ENCODE measurements at regions not wholly inside any gene's neighbourhood (a gene's known extent, or its start where the extent isn't known, plus 50 kb on each side); places are given as distances from the start of the nearest gene placed in this dataset.

DNA sequence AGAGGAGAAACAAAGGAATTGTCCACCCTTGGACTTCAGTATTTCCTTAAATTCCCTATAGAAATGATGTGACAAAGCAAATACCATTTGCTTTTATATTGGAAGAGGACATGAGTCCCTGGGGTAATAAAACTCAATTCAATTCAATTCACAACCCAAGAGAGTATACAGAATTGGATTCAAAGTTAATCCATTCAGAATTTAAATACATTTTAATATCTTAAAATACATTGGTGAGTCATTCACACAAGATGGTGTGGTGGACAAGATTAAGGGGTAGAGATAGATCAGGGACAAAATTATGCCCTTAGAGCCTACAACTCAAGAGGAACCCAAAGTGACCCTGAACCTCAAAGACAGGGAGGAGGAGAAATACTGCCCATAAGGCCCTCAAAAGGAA lies 495.0 kb upstream of the TMPO start:
- Histone ChIP-seq H3K4me3 (ENCODE audit: low read depth, low read length, poor library complexity, severe bottlenecking) (no peak overlapping the region), H3K27me3 (ENCODE audit: insufficient read depth, low read length) (no peaks in the 10 kb centered on the region), H3K9me3 (ENCODE audit: low read length) (no peaks in the 10 kb centered on the region), H3K36me3 (ENCODE audit: insufficient read depth, low read length) (no peaks in the 10 kb centered on the region), H2AFZ (ENCODE audit: low read length) (no peak overlapping the region), H3K27ac (ENCODE audit: low read depth, low read length, poor library complexity, severe bottlenecking) (no peak overlapping the region), H3K4me1 (ENCODE audit: insufficient read depth, low read length, severe bottlenecking) (no peaks in the 10 kb centered on the region), H4K20me1 (ENCODE audit: insufficient read depth, low read length) (no peaks in the 10 kb centered on the region), H3F3A (ENCODE audit: insufficient read depth, low read length) (no peaks in the 10 kb centered on the region), H3K9me2 (ENCODE audit: low read depth, low read length) (no peaks in the 10 kb centered on the region), H3K9ac (ENCODE audit: low read length) (no peak overlapping the region), H3K4me2 (ENCODE audit: low read length) (no peak overlapping the region), H3K79me2 (ENCODE audit: insufficient read depth, low read length) (no peaks in the 10 kb centered on the region)
- TF ChIP-seq, protein P1, sequence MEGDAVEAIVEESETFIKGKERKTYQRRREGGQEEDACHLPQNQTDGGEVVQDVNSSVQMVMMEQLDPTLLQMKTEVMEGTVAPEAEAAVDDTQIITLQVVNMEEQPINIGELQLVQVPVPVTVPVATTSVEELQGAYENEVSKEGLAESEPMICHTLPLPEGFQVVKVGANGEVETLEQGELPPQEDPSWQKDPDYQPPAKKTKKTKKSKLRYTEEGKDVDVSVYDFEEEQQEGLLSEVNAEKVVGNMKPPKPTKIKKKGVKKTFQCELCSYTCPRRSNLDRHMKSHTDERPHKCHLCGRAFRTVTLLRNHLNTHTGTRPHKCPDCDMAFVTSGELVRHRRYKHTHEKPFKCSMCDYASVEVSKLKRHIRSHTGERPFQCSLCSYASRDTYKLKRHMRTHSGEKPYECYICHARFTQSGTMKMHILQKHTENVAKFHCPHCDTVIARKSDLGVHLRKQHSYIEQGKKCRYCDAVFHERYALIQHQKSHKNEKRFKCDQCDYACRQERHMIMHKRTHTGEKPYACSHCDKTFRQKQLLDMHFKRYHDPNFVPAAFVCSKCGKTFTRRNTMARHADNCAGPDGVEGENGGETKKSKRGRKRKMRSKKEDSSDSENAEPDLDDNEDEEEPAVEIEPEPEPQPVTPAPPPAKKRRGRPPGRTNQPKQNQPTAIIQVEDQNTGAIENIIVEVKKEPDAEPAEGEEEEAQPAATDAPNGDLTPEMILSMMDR (IDR thresholded peaks at IDR 0.05; ENCODE audit: low read length), result no peak
- TF ChIP-seq EZH2 (IDR thresholded peaks at IDR 0.05; ENCODE audit: borderline replicate concordance, low read length), result no peak

DNA sequence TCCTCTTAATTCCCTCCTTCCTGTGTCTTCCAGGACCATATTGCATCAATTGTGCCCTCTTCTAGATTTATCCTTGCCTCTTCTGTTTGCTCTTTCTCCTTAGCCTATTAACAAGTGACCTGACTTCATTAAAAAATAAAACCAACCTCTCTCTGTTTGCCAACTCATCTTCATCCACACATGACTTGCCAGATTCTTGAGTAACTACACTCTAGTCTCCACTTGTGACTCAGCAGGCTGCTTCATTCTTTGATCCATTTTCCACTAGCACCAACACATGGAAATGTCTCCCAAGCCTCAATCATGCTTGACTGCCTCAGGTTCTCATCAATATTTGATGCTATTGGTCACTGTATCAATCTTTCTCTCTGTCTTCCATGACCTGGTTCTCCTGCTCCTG lies 492.4 kb upstream of the TMPO start:
- H3K4me2 ChIP-seq (ENCODE audit: low read length), result no peak overlapping the region
- TF ChIP-seq, protein P1 (IDR thresholded peaks at IDR 0.05; ENCODE audit: low read length), result no peak
- no peak for TF ChIP-seq EZH2 (IDR thresholded peaks at IDR 0.05; ENCODE audit: borderline replicate concordance, low read length)
- no peaks in the 10 kb centered on the region for H4K20me1 ChIP-seq (ENCODE audit: insufficient read depth, low read length)
- no peak overlapping the region for H3K9ac ChIP-seq (ENCODE audit: low read length)
- H3K9me2 ChIP-seq (ENCODE audit: low read depth, low read length), result no peaks in the 10 kb centered on the region
- H3K9me3 ChIP-seq (ENCODE audit: low read length), result no peaks in the 10 kb centered on the region
- H2AFZ ChIP-seq (ENCODE audit: low read length), result no peak overlapping the region
- no peaks in the 10 kb centered on the region for H3K36me3 ChIP-seq (ENCODE audit: insufficient read depth, low read length)
- no peak overlapping the region for H3K27ac ChIP-seq (ENCODE audit: low read depth, low read length, poor library complexity, severe bottlenecking)
- H3K4me1 ChIP-seq (ENCODE audit: insufficient read depth, low read length, severe bottlenecking), result no peaks in the 10 kb centered on the region
- H3K79me2 ChIP-seq (ENCODE audit: insufficient read depth, low read length), result no peaks in the 10 kb centered on the region
- no peak overlapping the region for H3K4me3 ChIP-seq (ENCODE audit: low read depth, low read length, poor library complexity, severe bottlenecking)
- no peaks in the 10 kb centered on the region; the same call in 1 of the 2 replicates for H3F3A ChIP-seq (ENCODE audit: insufficient read depth, low read length)
- H3K27me3 ChIP-seq (ENCODE audit: insufficient read depth, low read length), result no peaks in the 10 kb centered on the region

DNA sequence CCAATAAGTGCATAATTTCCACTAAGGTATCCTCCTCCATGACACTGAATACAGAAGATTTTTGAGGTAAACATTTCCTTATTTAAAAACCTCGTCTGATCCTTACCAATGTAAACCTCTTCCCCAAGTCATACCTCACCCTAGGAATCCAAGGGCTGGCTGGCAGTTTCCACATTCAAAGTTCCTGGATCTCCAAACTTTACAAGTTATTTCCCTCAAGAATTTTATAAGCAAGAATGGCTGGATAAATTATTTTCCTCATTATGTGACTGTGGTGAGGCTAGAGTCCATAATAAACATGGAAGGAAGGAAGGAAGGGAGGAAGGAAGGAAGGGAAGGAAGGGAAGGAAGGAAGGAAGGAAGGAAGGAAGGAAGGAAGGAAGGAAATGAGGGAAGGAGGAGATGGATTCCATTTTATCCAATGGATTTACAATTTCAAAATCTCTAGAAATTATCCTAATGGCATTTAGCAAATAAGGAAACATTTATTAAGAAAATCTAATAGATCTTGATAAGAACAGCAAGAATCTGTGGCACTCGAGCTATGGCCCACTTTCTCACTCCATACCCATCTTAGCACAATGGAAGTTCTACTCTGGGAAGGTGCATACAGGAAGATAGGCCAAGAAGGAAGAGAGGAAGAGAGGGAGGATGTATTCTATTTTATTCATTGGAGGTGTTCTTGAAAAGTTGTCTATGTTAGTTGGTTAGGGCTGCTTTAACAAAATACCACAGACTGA lies 477.8 kb upstream of the TMPO start:
- Histone ChIP-seq H3K4me3 (ENCODE audit: low read depth, low read length, poor library complexity, severe bottlenecking) (no peak overlapping the region), H3K27me3 (ENCODE audit: insufficient read depth, low read length) (no peaks in the 10 kb centered on the region), H3K27ac (ENCODE audit: low read depth, low read length, poor library complexity, severe bottlenecking) (no peak overlapping the region), H4K20me1 (ENCODE audit: insufficient read depth, low read length) (no peaks in the 10 kb centered on the region), H3K79me2 (ENCODE audit: insufficient read depth, low read length) (no peaks in the 10 kb centered on the region), H3K4me1 (ENCODE audit: insufficient read depth, low read length, severe bottlenecking) (no peaks in the 10 kb centered on the region), H2AFZ (ENCODE audit: low read length) (no peak overlapping the region), H3K4me2 (ENCODE audit: low read length) (no peak overlapping the region), H3K9me3 (ENCODE audit: low read length) (no peaks in the 10 kb centered on the region), H3K9ac (ENCODE audit: low read length) (no peak overlapping the region), H3F3A (ENCODE audit: insufficient read depth, low read length) (no peaks in the 10 kb centered on the region), H3K36me3 (ENCODE audit: insufficient read depth, low read length) (no peaks in the 10 kb centered on the region), H3K9me2 (ENCODE audit: low read depth, low read length) (no peaks in the 10 kb centered on the region)
- TF ChIP-seq, protein P1 (IDR thresholded peaks at IDR 0.05; ENCODE audit: low read length), result no peak
- TF ChIP-seq EZH2 (IDR thresholded peaks at IDR 0.05; ENCODE audit: borderline replicate concordance, low read length), result no peak
